Activated CD4-positive, alpha-beta T cell treated with anti-CD3 and anti-CD28 coated beads, Interleukin-2, Interleukin-6, amounts not matched to agents 100 ng/mL and 50 ng/mL, durations not matched to agents 16 hours and 8 hours (primary cell): ENCODE measurements at regions not wholly inside any gene's neighbourhood (a gene's known extent, or its start where the extent isn't known, plus 50 kb on each side); places are given as distances from the start of the nearest gene placed in this dataset.

Experiments used
- DNase-seq: peaks from one replicate; pipeline ENCODE4 v3.0.0-alpha.2; 2020

DNA sequence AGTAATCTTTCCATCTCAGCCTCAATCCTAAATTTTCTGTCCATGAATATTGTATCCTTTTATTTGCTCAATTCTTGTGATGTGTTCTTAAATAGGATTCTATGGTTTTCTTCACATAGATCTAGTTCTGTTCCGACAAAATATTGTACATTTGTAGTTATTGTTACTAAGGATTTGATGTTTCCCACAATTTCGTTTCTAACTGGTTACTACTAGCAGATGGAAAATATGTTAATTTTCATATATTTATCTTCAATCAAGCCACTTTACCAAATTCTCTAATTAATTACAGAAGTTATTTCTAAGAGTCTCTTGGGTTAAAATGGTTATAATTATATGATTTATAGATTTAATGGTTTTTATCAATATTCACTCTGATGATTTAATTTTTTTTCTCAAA is 60.3 kb downstream of the SEC61B start:
- no peak for DNase-seq

DNA sequence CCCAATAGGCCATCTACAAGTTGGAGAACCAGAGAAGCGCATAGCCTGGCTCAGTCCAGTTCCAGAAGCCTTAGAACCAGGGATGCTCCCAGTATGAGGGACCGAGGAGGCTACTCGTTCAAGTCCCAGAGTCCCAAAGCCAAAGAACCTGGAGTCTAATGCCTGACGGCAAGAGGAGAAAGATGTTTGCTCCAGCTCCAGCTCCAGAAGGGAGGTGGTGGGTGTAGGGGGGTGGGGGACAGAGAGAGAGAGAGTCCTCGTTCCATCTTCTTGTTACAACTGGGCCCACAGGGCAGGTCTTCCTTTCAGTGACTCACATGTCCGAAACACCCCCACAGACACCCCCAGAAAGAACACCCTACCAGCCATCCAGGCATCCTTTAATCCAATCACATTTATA is 63.9 kb downstream of the SEC61B start:
- DNase-seq, result no peak

DNA sequence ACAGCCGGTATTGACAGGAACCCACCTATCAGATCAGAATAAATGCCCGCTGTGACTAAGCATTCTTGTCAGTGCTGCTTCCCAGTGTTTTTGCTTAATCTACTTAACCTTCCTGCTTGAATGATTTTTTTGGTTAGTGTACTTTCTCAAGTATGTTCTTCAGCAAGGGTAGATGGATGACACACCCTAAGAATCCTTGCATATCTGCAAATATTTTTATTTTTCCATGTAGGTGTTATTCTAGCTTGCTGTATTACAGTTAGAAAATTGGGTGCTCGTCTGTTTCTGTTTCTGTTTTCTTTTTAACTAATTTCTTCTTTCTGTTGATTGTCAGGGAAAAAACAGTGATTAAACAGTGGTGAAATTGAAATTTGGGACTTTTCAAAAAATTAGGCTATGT is 64.5 kb downstream of the SEC61B start:
- no peak for DNase-seq

DNA sequence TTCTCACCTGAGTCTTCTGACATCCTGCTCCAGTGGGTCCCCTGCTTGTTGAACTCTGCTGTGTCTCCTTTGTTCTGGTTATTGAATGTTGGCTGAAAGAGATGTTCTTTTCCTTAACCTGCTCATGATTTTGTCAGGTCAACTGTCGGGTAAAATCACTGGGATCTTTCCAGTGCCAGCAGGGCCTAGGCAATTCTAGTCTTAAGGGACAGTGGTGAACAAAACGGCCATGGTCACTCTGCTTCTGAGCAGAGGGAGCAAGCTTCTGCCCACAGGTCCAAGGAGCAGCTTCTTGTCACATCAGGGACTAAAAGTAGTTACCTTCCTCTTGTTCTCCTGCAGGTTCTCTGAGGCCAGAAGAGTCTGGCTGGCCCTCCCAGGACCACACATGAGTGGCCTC is 65.6 kb downstream of the SEC61B start:
- DNase-seq, result no peak

GRCh38 chr9:99288830-99289229 is 66.7 kb downstream of the SEC61B start:
- no peak for DNase-seq

DNA sequence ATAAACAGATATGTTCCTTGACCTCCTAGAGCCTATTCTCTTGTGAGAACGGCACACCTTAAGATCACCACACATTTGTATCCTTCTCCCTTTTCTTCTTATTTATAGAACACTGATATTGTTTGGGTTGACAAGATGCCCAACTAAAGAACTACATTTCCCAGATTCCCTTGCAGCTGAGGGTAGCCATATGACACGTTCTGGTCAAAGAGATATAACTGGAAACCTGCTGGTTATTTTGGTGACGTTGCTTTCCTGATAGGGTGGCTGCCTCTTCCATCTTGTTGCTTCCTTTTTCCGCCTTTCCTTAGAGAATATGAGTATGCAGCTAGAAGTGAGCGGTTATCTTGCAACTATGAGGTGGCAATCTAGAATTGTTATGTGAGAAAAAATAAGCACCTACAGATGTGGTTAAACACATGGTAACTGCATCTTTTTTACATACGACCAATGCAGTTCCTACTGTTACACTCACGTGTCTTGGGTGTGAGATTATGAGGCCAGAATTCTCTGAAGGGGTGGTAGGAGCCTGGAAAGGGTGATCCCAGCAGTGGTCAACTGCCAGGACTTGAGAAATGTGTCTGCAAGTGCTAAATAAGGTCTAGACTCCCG is 72.9 kb downstream of the SEC61B start:
- no peak for DNase-seq

DNA sequence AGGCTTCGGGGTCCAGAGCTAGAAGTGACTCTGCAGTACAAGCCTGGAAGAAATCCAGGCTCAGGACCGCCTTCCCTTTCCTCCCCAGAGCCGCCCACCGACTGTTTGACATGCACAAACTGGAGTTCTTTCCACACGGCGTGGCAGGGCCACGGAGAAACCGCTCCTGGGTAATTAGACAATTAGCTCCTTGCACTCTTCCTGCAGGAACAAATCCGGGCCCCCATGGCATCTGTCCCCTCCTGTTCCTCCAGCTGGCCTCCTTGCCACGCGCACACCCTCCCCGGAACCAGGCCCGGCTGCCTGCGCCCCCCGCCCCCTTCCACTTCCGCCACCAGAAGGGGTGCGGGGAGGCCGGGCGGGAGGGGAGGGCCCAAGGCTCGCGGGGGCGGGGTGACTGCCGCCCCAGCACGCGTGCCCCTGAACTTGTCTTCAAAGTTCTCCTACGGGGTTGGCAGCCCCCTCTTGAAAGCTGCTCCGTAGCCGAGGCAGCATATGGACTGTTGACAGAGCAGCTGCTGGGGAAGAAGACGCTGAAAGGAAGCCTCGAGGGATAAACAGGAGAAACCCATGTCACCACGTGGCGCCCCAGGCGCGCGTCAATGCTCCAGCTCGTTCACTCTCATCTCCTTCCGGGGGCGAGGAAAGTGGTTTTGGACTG is 74.3 kb downstream of the SEC61B start:
- DNase-seq, result no peak

GRCh38 chr9:99298614-99299013 is 76.5 kb downstream of the SEC61B start:
- DNase-seq, result no peak

DNA sequence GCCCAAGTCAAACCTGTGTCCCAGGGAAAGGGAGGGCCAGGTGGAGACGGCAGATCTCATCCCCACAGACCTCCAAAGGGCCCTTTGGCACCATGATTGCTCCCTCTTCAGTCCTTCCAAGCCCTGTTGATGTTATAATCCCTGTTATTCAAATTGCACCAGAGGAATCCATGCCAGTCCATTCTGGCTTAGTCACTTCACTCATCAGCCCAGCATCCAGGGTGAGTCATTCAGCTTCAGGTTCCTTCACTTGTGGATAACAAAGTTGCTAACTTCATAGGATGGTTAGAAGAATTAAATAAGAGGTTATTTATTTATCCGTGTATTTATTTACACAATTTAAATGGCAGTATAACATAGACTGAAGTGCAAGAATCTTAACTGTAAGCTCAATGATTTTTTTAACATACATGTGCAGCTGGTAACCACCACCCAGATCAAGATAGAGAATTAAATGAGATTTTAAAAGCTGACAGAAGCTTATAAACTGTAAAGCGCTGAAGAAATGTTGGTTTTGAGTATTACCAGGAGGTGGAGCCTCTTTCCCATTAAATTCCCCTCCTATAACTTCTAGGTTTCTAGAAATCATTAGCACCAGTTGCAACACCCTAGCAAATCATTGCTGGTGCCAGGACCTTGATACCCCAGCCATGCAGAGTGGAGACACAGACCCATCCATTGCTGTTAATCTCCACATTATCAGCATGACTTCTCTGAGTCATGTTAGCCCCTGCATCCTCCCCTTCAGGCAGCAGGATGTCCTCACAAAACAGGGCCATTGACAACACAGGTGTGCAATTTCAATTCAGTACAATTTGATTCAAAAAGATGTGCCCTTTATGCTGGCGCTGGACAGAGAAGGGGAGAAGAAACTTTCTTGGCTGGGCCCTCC is 77.4 kb downstream of the SEC61B start:
- no peak for DNase-seq

DNA sequence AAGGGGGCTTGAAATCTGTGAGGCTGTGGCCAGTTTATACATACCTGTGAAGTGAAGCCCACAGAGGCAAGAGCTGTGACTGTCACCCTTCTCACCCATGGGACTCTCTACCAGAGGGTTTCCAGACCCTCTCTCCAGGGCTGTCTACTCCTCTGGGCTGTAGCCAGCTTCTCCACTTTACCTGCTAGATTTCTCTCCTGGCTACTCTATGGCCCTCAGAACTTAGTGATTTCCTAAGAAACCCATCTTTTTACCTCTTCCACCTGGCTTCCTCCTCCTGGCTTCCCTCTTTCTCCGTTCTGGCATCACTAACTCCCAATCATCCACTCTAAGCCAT is 78.0 kb downstream of the SEC61B start:
- no peak for DNase-seq

GRCh38 chr9:99300603-99301002 is 78.5 kb downstream of the SEC61B start:
- DNase-seq, result no peak

DNA sequence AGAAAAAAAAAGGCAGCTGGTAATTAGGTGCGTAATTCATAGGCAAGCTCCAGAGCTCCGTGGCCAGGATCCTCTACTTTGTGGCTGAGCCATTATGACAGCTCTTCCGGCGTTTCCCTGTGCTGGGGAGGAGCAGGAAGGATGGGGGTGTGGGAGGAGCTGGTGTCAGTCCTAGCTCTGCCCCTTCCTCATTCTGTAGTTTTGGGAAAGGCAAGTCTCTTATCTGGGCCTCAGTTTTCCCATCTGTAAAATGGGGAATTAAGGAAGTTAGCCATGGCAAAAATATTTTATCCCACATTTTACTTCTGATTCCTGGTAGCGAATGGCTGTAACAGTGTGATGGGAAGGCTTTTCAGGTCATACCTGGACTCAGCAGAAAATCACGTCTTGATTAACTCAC is 81.1 kb downstream of the SEC61B start:
- no peak for DNase-seq

- no peak for DNase-seq
Observed at GRCh38 chr9:99305124-99305523, 83.0 kb downstream of the SEC61B start.

GRCh38 chr9:99305820-99306811 is 84.0 kb downstream of the SEC61B start:
- no peak for DNase-seq

DNA sequence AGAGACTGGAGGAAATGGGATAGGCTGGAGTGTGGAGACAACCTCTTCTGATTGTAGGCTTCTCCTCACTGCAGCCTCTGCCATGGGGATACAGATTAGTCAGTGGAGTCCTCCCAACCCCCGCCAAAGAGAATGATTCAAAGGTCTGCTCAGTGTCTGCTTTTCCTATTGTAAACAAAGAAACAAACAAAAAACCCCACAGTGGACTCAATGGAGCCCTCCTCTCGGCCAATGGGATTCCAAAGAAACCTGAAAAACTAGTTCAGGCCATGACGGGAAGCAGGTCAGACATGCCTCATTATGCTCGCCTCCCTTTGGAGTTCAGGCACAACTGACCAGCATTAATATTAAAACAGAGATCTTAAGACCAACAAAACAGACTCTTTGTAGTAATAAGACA is 85.8 kb downstream of the SEC61B start:
- no peak for DNase-seq

DNA sequence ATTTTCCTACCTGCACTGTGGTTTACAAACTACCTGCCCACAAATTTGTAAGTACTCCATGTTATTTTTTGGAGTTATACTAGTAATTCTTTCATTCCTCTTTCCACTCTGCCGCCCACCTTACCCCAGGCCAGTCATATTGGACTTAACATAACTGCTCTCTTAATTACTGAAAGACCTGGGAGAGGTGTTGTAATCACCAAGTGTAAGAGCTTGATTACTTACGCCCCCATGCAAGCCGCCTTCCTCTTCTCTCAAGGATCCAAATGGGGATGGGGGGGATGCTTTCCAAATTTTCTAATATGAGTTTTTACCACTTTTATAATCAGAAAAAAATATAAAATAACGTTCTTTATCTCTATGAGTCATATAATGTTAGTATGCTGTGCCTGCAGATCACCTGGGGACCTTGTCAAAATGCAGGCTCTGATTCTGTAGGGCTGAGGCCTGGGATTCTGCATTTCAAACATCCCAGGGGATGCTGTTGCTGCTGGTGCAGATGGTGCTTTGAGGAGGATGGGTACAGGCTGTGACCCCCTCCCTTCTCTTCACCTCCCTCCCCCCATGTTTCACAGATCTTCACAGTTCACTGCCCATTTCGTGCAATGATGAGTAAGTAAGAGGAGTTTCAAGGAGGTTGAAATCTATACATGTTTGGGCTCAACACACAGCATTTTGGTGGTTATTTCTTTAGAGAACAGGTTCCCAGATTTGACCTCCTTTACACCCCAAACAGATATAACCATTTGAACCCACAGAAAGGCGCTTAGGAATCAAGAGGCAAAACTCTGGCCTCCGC is 87.3 kb downstream of the SEC61B start:
- no peak for DNase-seq

GRCh38 chr9:99312736-99313135 is 90.7 kb downstream of the SEC61B start:
- no peak for DNase-seq

GRCh38 chr9:99319048-99319447 is 97.0 kb downstream of the SEC61B start:
- no peak for DNase-seq

DNA sequence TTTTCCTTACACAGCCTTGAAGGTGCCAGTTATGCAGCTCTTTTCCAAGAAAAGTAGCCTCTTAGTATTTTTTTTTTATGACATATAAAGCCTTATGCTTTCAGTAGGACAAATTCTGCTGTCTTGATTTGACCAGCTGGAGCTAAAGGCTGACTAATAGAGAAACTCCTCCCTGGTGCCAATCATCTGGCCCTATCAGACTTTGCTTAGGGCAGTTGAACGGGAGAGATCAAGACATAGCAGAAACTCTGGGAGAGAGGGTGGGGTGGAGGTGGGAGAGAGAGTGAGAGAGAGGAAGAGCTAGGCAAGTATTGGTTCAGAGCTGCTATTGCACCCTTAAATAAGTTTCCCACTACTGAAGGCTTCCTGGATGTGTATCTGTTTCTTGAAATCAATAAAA is 100.2 kb downstream of the SEC61B start:
- no peak for DNase-seq

- no peak for DNase-seq
Observed at GRCh38 chr9:99326112-99326916, 104.2 kb downstream of the SEC61B start.

GRCh38 chr9:99326917-99327189 is 104.8 kb downstream of the SEC61B start:
- DNase-seq, result no peak

DNA sequence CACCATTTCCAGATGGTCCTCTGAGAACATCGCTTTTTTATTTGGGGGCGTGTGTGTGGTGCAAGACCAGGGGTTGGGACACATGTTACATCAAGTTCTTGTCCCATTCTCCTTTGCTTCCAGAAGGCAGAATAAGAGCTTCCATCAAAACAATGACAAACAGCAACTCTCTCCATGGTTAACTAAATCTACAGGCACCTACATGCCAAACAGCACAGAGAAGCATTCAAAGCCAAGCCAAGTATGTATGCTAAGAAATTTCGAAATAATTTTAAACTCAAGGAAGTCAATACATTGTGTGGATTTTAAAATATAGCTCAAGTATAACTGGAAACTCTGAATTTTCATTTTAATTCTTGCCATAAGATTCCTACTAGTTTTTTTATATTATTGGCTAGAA is 105.6 kb downstream of the SEC61B start:
- DNase-seq, result no peak
